Bone marrow (tissue), 2 donors: ENCODE measurements at regions not wholly inside any gene's neighbourhood (a gene's known extent, or its start where the extent isn't known, plus 50 kb on each side); places are given as distances from the start of the nearest gene placed in this dataset.
"Not testable (repeated sequence)": the region's sequence is repeated elsewhere in the genome, so short reads cannot be mapped to it uniquely, and the experiment has no call there.

ENCODE experiments used
- DNase-seq, 2 donors: peaks; one replicate each; lab custom pipeline; 2025; lab: John Stamatoyannopoulos, UW

- DNase-seq, result no peak
Observed at GRCh38 chr2:207216457-207216856, 50.7 kb upstream of the KLF7 start.

- DNase-seq, result no peak
Observed at GRCh38 chr2:207217442-207217841, 51.7 kb upstream of the KLF7 start.

GRCh38 chr2:207219081-207219630 is 53.4 kb upstream of the KLF7 start:
- no peak for DNase-seq

- DNase-seq, result no peak
Observed at GRCh38 chr2:207219676-207220501, 54.1 kb upstream of the KLF7 start.

GRCh38 chr2:207221731-207222130 is 56.0 kb upstream of the KLF7 start:
- DNase-seq, result no peak

- DNase-seq, result no peak
Observed at GRCh38 chr2:207223051-207223450, 57.3 kb upstream of the KLF7 start.

GRCh38 chr2:207224381-207224780 is 58.6 kb upstream of the KLF7 start:
- no peak for DNase-seq

GRCh38 chr2:207224791-207225482 is 59.2 kb upstream of the KLF7 start:
- no peak for DNase-seq

- DNase-seq, result no peak
Observed at GRCh38 chr2:207225773-207226172, 60.0 kb upstream of the KLF7 start.

GRCh38 chr2:207226243-207226642 is 60.5 kb upstream of the KLF7 start:
- no peak for DNase-seq

GRCh38 chr2:207226671-207227061 is 60.9 kb upstream of the KLF7 start:
- DNase-seq, result no peak

GRCh38 chr2:207227062-207227748 is 61.5 kb upstream of the KLF7 start:
- no peak for DNase-seq

- DNase-seq, result no peak
Observed at GRCh38 chr2:207227749-207228145, 62.0 kb upstream of the KLF7 start.

- DNase-seq, result no peak
Observed at GRCh38 chr2:207228402-207228801, 62.7 kb upstream of the KLF7 start.

- no peak for DNase-seq
Observed at GRCh38 chr2:207229161-207229560, 63.4 kb upstream of the KLF7 start.

GRCh38 chr2:207230261-207231105 is 64.7 kb upstream of the KLF7 start:
- DNase-seq, result no peak

- peak in 1 of 2 donors; percentile 56 for DNase-seq
Observed at GRCh38 chr2:207231106-207231865, 65.5 kb upstream of the KLF7 start.

GRCh38 chr2:207231967-207232366 is 66.2 kb upstream of the KLF7 start:
- no peak for DNase-seq

GRCh38 chr2:207233141-207233540 is 67.4 kb upstream of the KLF7 start:
- not testable (repeated sequence) for DNase-seq

GRCh38 chr2:207233731-207234130 is 68.0 kb upstream of the KLF7 start:
- DNase-seq, result no peak

GRCh38 chr2:207235621-207236020 is 69.9 kb upstream of the KLF7 start:
- peak in 1 of 2 donors; percentile 10 for DNase-seq
